Pancreas (tissue), 10 donors: ENCODE measurements at regions not wholly inside any gene's neighbourhood (a gene's known extent, or its start where the extent isn't known, plus 50 kb on each side); places are given as distances from the start of the nearest gene placed in this dataset.

Experiments
- ATAC-seq, 4 donors: fragments of 200-7000 bp; cut with Tn5 transposase; one replicate each; pipeline versions ENCODE4 v1.8.0 to v1.9.1; 2020; ENCODE audit warnings: mild to moderate bottlenecking in 4 of 4, moderate library complexity in 4 of 4
- DNase-seq, 6 donors: peaks; one replicate each; pipeline ENCODE4 v3.0.0-alpha.2; 2020
- FAIRE-seq: peaks from 2 replicates; lab custom pipeline; 2012; peaks lifted over from hg19 to GRCh38; lab: Jason Lieb, UNC
- H3K27ac ChIP-seq, 4 donors: fragments of 200-600 bp; sonication (generic); 1 replicate in 3 of 4; 2 replicates in 1 of 4; pipeline versions ENCODE4 v1.5.0 to v1.8.0; 2020
- H3K27me3 ChIP-seq, 4 donors: fragments of 200-600 bp; one replicate each; pipeline ENCODE4 v1.8.0; 2021
- H3K36me3 ChIP-seq, 3 donors: fragments of 200-600 bp; sonication (generic) in 1 of 3; one replicate each; pipeline versions ENCODE4 v1.5.0 to v1.8.0; 2020 to 2021
- H3K4me1 ChIP-seq, 3 donors: fragments of 200-600 bp; one replicate each; pipeline ENCODE4 v1.8.0; 2021
- H3K4me3 ChIP-seq, 4 donors: fragments of 200-600 bp; sonication (generic) in 2 of 4; one replicate each; pipeline versions ENCODE4 v1.5.0 to v1.8.0; 2020 to 2021
- H3K9me3 ChIP-seq, 4 donors: fragments of 200-600 bp; one replicate each; pipeline ENCODE4 v1.8.0; 2021
- CTCF ChIP-seq, 4 donors: fragments of 200-600 bp; sonication (generic) in 3 of 4; IDR thresholded peaks; one replicate each; pipeline versions ENCODE4 v1.5.0 to v1.8.0; 2021; ENCODE audit warnings: antibody characterized with exemption in 4 of 4
- WGBS, 2 donors: extraction: QIAGEN DNeasy Blood & Tissue Kit; methylation state at CpG; one replicate each; pipeline ENCODE4 v1.1.7; 2013; 5-methylcytosine and 5-hydroxymethylcytosine counted together
- intact Hi-C, 3 donors: fragments of 100-400 bp; cut with DNase I; formaldehyde crosslinking; loops; one replicate each; pipeline versions ENCODE4 v1.11.1 to v1.14.2; 2022
- donor health status: healthy with polysubstance abuse.
- donor health status: DM: no; HTN: no; CAD: no; lungs with moderate emphysema.
- donor health status: DM: no; HTN: no; CAD: no.
- donor health status: control.
- donor health status: control.
- donor health status: Bipolar disorder and iron deficiency.
- donor health status: DM: yes; HTN: yes; CAD: no.
- donor health status: DM: no; HTN: no; CAD: no.
- donor health status: DM: no; HTN: no; CAD: no.
- donor health status: DM: yes; HTN: yes; CAD: no.

- no peak for TF ChIP-seq CTCF (IDR thresholded peaks at IDR 0.05)
- FAIRE-seq (no peak), ATAC-seq (no peak), DNase-seq (no peak)
- H3K27me3 ChIP-seq, result no peaks in the 10 kb centered on the region
- intact Hi-C loops, result no loop called here
- 59 to 77% methylated on average over 11 of the region's 11 CpGs for WGBS, 2 donors
- no peaks in the 10 kb centered on the region for H3K9me3 ChIP-seq
- H3K4me1 ChIP-seq, result no peaks in the 10 kb centered on the region
- no peak overlapping the region for H3K4me3 ChIP-seq
- H3K27ac ChIP-seq, result no peak overlapping the region
- no peaks in the 10 kb centered on the region for H3K36me3 ChIP-seq
Measured at GRCh38 chrX:1741816-1742394, 127.0 kb downstream of the ASMT start.

GRCh38 chrX:1743105-1743504, 128.2 kb downstream of the ASMT start:
- Histone ChIP-seq H3K4me1 (no peaks in the 10 kb centered on the region), H3K4me3 (no peak overlapping the region), H3K27me3 (no peaks in the 10 kb centered on the region), H3K27ac (no peak overlapping the region), H3K36me3 (no peaks in the 10 kb centered on the region), H3K9me3 (no peaks in the 10 kb centered on the region)
- 38 to 56% methylated on average over 4 of the region's 4 CpGs for WGBS, 2 donors
- FAIRE-seq (no peak), DNase-seq (no peak), ATAC-seq (no peak)
- intact Hi-C loops, result no loop called here
- no peak for TF ChIP-seq CTCF (IDR thresholded peaks at IDR 0.05)

- Histone ChIP-seq H3K4me3 (no peak overlapping the region), H3K36me3 (no peaks in the 10 kb centered on the region), H3K27me3 (no peaks in the 10 kb centered on the region), H3K9me3 (no peaks in the 10 kb centered on the region), H3K4me1 (no peaks in the 10 kb centered on the region), H3K27ac (no peak overlapping the region)
- intact Hi-C loops, result no loop called here
- FAIRE-seq (no peak), DNase-seq (no peak), ATAC-seq (no peak)
- no peak for TF ChIP-seq CTCF (IDR thresholded peaks at IDR 0.05)
- WGBS, 2 donors, result 46 to 51% methylated on average over 2 of the region's 2 CpGs
Measured at GRCh38 chrX:1743663-1744062, 128.8 kb downstream of the ASMT start.

- intact Hi-C loops, result no loop called here
Measured at GRCh38 chrX:1748408-1748807, 133.5 kb downstream of the ASMT start.

More at GRCh38 chrX:1748408-1748807, 133.5 kb downstream of the ASMT start:
- Histone ChIP-seq H3K4me1 (no peaks in the 10 kb centered on the region), H3K4me3 (no peak overlapping the region), H3K9me3 (no peaks in the 10 kb centered on the region), H3K36me3 (no peaks in the 10 kb centered on the region), H3K27me3 (no peaks in the 10 kb centered on the region), H3K27ac (no peak overlapping the region)
- WGBS, 2 donors, result 27 to 56% methylated on average over 3 of the region's 3 CpGs
- no peak for ATAC-seq
- no peak for FAIRE-seq
- no peak for TF ChIP-seq CTCF (IDR thresholded peaks at IDR 0.05)
- DNase-seq, result no peak
